SK-N-SH treated with all-trans-retinoic acid at 6 μM for 48 hours (cell line): ENCODE measurements at regions not wholly inside any gene's neighbourhood (a gene's known extent, or its start where the extent isn't known, plus 50 kb on each side); places are given as distances from the start of the nearest gene placed in this dataset.
"Not testable (repeated sequence)": the region's sequence is repeated elsewhere in the genome, so short reads cannot be mapped to it uniquely, and the experiment has no call there.

Experiments
- ARNTL ChIP-seq: fragments of 450-650 bp; formaldehyde crosslinking; IDR thresholded peaks from 2 replicates; pipeline ENCODE4 v1.5.0; 2020; ENCODE audit warnings: low read depth, mild to moderate bottlenecking, moderate library complexity, borderline replicate concordance
- PPARA ChIP-seq: fragments of 250-450 bp; sonication (Bioruptor Pico); IDR thresholded peaks from 2 replicates; pipeline ENCODE4 v1.5.0; 2020; ENCODE audit warnings: mild to moderate bottlenecking, borderline replicate concordance
- TCF4 ChIP-seq: fragments of 250-450 bp; sonication (Bioruptor Pico); IDR thresholded peaks from 2 replicates; pipeline ENCODE4 v1.8.0; 2021; ENCODE audit warnings: mild to moderate bottlenecking, moderate library complexity, borderline replicate concordance
- ZFP3 ChIP-seq: fragments of 250-450 bp; sonication (Bioruptor Pico); IDR thresholded peaks from 2 replicates; pipeline ENCODE4 v1.5.0; 2020; ENCODE audit warnings: mild to moderate bottlenecking, moderate library complexity
- TF ChIP-seq, protein P1 (sequence below): fragments of 250-450 bp; sonication (Bioruptor Pico); IDR thresholded peaks from 2 replicates; pipeline ENCODE4 v1.5.1; 2020; ENCODE audit warnings: low read depth, mild to moderate bottlenecking, moderate library complexity
- TF ChIP-seq, protein P2 (sequence below): fragments of 250-450 bp; sonication (Bioruptor Pico); IDR thresholded peaks from 2 replicates; pipeline ENCODE4 v1.8.0; 2020; ENCODE audit warnings: mild to moderate bottlenecking, moderate library complexity, borderline replicate concordance

DNA sequence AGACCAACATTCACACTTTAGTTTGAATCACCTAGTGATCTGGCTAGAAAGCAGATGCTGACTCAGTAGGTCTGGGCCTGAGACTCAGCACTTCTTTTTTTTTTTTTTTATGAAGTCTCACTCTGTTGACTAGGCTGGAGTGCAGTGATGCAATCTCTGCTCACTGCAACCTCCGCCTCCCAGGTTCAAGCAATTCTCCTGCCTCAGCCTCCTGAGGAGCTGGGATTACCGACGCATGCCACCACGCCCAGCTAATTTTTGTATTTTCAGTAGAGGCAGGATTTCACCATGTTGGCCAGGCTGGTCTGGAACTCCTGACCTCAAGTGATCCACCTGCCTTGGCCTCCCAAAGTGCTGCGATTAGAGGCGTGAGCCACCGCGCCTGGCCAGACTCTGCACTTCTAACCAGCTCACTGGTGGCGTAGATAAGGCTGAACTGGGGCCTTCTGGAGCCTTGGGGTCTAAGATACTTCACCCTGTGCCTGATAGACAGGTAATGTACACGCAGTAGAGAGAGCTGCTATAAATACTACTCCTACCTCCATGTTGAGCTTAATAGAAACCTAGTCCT is 78.3 kb upstream of the FHL2 start:
- TF ChIP-seq, protein P1, sequence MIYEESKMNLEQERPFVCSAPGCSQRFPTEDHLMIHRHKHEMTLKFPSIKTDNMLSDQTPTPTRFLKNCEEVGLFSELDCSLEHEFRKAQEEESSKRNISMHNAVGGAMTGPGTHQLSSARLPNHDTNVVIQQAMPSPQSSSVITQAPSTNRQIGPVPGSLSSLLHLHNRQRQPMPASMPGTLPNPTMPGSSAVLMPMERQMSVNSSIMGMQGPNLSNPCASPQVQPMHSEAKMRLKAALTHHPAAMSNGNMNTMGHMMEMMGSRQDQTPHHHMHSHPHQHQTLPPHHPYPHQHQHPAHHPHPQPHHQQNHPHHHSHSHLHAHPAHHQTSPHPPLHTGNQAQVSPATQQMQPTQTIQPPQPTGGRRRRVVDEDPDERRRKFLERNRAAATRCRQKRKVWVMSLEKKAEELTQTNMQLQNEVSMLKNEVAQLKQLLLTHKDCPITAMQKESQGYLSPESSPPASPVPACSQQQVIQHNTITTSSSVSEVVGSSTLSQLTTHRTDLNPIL (CRISPR knock-in tag): not testable (repeated sequence)
- not testable (repeated sequence) for TF ChIP-seq ARNTL; TCF4 (CRISPR knock-in tag); PPARA; ZFP3
- TF ChIP-seq, protein P2, sequence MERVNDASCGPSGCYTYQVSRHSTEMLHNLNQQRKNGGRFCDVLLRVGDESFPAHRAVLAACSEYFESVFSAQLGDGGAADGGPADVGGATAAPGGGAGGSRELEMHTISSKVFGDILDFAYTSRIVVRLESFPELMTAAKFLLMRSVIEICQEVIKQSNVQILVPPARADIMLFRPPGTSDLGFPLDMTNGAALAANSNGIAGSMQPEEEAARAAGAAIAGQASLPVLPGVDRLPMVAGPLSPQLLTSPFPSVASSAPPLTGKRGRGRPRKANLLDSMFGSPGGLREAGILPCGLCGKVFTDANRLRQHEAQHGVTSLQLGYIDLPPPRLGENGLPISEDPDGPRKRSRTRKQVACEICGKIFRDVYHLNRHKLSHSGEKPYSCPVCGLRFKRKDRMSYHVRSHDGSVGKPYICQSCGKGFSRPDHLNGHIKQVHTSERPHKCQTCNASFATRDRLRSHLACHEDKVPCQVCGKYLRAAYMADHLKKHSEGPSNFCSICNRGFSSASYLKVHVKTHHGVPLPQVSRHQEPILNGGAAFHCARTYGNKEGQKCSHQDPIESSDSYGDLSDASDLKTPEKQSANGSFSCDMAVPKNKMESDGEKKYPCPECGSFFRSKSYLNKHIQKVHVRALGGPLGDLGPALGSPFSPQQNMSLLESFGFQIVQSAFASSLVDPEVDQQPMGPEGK (CRISPR knock-in tag): not testable (repeated sequence)
